ENCODE measurements at regions not wholly inside any gene's neighbourhood (a gene's known extent, or its start where the extent isn't known, plus 50 kb on each side); places are given as distances from the start of the nearest gene placed in this dataset.
"Not testable (repeated sequence)": the region's sequence is repeated elsewhere in the genome, so short reads cannot be mapped to it uniquely, and the experiment has no call there.

DNA sequence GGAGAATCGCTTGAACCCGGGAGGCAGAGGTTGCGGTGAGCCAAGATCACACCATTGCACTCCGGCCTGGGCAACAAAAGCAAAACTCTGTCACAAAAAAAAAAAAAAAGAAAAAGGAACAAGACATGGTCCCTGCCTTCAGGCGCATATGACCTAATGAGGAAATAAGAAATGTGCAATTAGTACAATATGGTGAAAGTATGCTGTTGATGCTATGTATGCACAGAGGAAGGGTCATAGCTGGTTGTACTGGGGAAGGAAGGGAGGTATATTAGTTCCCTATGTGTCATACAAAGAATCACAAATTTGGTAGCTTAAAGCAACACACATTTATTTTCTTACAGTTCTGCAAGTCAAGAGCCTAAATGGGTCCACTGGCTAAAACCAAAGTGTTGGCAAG is 97.8 kb upstream of the MPP7 start (continued):
- TF ChIP-seq, protein P1, sequence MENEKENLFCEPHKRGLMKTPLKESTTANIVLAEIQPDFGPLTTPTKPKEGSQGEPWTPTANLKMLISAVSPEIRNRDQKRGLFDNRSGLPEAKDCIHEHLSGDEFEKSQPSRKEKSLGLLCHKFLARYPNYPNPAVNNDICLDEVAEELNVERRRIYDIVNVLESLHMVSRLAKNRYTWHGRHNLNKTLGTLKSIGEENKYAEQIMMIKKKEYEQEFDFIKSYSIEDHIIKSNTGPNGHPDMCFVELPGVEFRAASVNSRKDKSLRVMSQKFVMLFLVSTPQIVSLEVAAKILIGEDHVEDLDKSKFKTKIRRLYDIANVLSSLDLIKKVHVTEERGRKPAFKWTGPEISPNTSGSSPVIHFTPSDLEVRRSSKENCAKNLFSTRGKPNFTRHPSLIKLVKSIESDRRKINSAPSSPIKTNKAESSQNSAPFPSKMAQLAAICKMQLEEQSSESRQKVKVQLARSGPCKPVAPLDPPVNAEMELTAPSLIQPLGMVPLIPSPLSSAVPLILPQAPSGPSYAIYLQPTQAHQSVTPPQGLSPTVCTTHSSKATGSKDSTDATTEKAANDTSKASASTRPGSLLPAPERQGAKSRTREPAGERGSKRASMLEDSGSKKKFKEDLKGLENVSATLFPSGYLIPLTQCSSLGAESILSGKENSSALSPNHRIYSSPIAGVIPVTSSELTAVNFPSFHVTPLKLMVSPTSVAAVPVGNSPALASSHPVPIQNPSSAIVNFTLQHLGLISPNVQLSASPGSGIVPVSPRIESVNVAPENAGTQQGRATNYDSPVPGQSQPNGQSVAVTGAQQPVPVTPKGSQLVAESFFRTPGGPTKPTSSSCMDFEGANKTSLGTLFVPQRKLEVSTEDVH (IDR thresholded peaks at IDR 0.05; ENCODE audit: low read depth, partially characterized antibody): no peak
- TF ChIP-seq KLF13 (tag; IDR thresholded peaks at IDR 0.05; ENCODE audit: borderline replicate concordance, low read depth) (no peak), IRF2 (CRISPR knock-in tag; IDR thresholded peaks at IDR 0.05) (no peak)
- TF ChIP-seq, protein P2, sequence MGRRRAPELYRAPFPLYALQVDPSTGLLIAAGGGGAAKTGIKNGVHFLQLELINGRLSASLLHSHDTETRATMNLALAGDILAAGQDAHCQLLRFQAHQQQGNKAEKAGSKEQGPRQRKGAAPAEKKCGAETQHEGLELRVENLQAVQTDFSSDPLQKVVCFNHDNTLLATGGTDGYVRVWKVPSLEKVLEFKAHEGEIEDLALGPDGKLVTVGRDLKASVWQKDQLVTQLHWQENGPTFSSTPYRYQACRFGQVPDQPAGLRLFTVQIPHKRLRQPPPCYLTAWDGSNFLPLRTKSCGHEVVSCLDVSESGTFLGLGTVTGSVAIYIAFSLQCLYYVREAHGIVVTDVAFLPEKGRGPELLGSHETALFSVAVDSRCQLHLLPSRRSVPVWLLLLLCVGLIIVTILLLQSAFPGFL (CRISPR knock-in tag; IDR thresholded peaks at IDR 0.05): no peak
- TF ChIP-seq, protein P3, sequence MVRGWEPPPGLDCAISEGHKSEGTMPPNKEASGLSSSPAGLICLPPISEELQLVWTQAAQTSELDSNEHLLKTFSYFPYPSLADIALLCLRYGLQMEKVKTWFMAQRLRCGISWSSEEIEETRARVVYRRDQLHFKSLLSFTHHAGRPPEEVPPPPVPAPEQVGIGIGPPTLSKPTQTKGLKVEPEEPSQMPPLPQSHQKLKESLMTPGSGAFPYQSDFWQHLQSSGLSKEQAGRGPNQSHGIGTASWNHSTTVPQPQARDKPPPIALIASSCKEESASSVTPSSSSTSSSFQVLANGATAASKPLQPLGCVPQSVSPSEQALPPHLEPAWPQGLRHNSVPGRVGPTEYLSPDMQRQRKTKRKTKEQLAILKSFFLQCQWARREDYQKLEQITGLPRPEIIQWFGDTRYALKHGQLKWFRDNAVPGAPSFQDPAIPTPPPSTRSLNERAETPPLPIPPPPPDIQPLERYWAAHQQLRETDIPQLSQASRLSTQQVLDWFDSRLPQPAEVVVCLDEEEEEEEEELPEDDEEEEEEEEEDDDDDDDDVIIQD (CRISPR knock-in tag; IDR thresholded peaks at IDR 0.05): no peak

DNA sequence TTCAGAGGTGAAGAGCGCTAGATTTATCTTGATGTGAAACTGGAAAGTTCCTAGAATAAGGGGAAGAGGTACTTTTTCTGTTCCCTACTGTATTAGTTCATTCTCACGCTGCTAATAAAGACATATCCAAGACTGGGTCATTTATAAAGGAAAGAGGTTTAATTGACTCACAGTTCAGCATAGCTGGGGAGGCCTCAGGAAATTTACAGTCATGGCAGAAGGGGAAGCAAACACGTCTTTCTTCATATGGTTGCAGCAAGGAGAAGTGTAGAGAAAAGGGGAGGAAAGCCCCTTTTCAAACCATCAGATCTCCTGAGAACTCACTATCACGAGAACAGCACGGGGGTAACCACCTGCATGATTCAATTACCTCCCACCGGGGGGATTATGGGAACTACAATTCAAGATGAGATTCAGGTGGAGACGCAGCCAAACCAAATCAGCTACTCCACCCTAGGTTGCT is 99.8 kb upstream of the MPP7 start:
- H3K9ac ChIP-seq (ENCODE audit: insufficient read depth in 1 of 2, low read depth in 2 of 2, low read length in 2 of 2); H4K20me1 ChIP-seq (replicated peaks; ENCODE audit: control insufficient read depth, insufficient read depth, low read length); DNase-seq (ENCODE audit: extremely low read depth in 1 of 4, low spot score in 3 of 4); H3K36me3 ChIP-seq (ENCODE audit: control insufficient read depth, insufficient read depth, low read length); H3K4me2 ChIP-seq (ENCODE audit: insufficient read depth, low read length); CTCF ChIA-PET (ENCODE audit: low intra/inter-chr PET ratio); H2AFZ ChIP-seq (ENCODE audit: low read depth, low read length); BruUV-seq (replicated peaks); H3K79me2 ChIP-seq (ENCODE audit: control insufficient read depth, insufficient read depth, low read length); H3K9me1 ChIP-seq (ENCODE audit: control insufficient read depth, insufficient read depth, low read length); H3K4me1 ChIP-seq (replicated peaks in 1 of 2; ENCODE audit: control insufficient read depth in 2 of 2, insufficient read depth in 2 of 2, low read length in 2 of 2); ATAC-seq; H3K4me3 ChIP-seq; H3K27ac ChIP-seq (ENCODE audit: extremely low read depth, low read depth, low read length); H3K9me3 ChIP-seq (replicated peaks; ENCODE audit: control insufficient read depth, insufficient read depth, low read depth, low read length); in situ Hi-C loops (cut with MboI); intact Hi-C loops (cut with micrococcal nuclease); FAIRE-seq: not testable (repeated sequence)
- WGBS (ENCODE audit: insufficient coverage, low coverage, missing lambda C conversion rate): 5% methylated on average over 7 of the region's 7 CpGs
- POLR2A ChIA-PET: interaction anchor here (0.9 to 1.6 kb wide), 2 partner anchors 9 to 10 kb away, joined by 3 to 4 read pairs; no protein-coding TSS in a partner anchor
- H3K27me3 ChIP-seq (ENCODE audit: control insufficient read depth in 2 of 2, insufficient read depth in 2 of 2, low read length in 2 of 2): peaks cover 4 to 22% of the 10 kb centered on the region in 2 experiments; a peak in 4 of 5 replicates
